Activated CD4-positive, alpha-beta T cell treated with anti-CD3 and anti-CD28 coated beads, Interleukin-2, Interleukin-6, amounts not matched to agents 100 ng/mL and 50 ng/mL, durations not matched to agents 16 hours and 8 hours (primary cell): ENCODE measurements at regions not wholly inside any gene's neighbourhood (a gene's known extent, or its start where the extent isn't known, plus 50 kb on each side); places are given as distances from the start of the nearest gene placed in this dataset.

Experiments used
- DNase-seq: peaks from one replicate; pipeline ENCODE4 v3.0.0-alpha.2; 2020

DNA sequence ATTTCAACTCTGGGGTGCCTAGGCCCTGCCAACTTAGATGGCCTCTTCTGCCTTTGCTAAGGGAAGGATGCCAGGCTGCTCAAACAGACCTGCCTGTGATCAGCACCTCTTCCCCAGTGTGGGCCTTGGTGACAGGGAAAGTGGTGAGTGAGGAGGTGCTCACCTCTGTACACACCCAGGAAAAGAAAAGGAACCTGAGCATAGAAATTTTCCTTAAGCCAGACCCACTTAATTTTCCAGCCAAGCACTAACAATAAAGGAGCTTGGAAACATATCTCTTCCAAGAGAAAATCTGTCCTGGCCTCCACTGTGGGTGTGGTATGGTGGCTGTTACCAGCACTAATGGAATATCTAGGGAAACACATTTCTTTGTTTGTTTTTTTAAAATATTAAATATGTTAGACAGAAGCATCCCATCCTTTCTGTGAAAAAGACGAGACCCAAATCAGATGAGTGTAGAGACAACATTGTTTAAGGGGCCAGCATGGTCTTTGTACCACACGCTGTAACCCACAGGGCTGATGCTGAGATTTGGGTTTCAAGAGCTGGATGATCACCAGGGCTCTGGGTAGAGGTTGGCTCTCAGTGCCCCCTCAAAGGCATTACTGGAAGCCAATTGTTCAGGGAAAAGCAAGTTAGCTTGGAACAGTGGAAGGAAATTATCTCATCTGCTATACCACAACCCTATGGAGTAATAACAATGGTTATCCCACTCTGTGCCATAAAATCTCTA lies 472.2 kb downstream of the INSC start:
- DNase-seq: no peak

DNA sequence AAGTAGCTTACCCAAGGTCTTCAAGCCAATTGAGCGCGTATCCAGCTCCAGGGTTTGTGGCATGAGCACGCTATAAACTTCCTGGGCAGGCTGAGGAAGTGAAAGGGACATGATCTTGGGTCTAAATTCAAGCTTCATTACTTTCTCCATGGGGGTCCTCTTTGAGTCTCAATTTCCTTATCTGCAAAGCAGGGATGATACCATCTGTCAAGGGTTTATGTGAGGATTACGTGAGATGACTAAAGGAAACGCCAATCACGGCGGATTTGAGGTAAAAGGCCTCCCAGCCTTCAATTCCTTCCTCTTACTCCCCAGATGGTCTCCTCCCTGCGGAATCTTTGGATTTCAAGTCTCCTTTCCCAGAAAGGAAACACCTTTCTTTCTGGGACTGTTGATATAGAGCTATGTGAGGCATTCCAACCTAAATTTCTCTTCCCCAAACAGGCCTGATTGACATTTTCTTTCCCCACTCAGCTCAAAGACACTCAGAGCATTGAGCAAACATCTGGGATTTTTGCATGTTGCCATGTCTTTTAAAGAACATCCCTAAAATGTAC lies 474.4 kb downstream of the INSC start:
- DNase-seq: no peak

GRCh38 chr11:15590132-15590531 lies 475.4 kb downstream of the INSC start:
- DNase-seq: no peak

DNA sequence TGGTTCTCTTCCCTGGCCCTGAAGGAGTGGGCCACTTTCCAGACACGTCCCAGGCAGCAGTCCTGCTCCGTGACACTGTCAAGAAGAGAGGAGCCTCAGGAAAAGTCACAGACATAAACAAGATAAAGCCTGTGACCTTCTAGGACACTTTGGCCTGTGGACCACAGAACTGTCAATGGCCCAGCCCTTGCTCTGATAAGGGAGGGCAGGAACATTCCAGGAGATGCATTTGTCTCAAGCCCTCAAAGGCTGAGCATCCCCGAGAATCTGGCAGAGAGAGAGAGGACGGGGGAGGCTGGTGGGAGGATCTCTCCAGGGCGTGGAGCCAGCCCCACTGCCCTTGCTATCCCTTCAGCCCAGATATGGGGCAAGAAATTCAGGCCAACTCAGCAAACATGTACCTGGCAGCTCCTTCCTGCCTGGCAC lies 476.4 kb downstream of the INSC start:
- no peak for DNase-seq

DNA sequence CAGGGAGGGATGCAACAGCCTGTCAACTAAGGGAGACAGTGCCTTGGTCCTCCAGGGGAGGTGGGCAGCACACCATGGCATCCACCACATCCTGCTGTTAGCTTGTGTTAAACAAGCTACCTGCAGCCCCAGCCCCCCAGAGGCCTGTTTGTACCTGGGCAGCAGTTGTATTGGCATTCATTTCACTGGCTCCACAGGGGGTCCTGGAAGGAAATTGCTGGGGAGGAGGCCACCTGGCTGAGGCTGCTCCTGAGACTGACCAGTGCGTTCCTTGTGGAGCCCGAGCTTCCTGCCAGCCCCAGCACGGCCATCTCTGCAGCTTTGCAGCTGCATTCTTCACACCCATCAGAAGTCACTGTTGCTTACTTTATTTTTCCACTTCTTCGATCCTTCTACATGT lies 479.9 kb downstream of the INSC start:
- DNase-seq: no peak

GRCh38 chr11:15599376-15599775 lies 484.7 kb downstream of the INSC start:
- no peak for DNase-seq

DNA sequence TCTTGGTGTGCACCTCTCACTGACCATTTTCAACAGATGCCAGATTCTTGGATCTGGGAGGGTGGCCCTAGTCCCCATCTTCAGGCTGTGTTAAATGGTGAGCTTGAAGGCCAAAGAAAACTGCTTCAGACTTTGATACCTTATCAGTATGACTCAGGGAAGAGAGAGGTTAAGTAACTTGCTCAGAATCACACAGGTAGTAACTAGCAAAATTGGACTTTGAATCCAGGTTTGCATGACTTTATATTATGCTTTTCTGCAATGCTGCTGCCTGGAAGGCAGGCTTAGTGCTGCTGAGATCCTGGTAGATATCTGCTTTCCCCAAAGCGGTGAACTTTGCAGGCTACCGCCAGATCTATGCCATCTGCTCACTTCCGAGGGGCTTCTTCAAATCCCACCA lies 487.3 kb downstream of the INSC start:
- DNase-seq: no peak

GRCh38 chr11:15602785-15603567 lies 488.3 kb downstream of the INSC start:
- no peak for DNase-seq

DNA sequence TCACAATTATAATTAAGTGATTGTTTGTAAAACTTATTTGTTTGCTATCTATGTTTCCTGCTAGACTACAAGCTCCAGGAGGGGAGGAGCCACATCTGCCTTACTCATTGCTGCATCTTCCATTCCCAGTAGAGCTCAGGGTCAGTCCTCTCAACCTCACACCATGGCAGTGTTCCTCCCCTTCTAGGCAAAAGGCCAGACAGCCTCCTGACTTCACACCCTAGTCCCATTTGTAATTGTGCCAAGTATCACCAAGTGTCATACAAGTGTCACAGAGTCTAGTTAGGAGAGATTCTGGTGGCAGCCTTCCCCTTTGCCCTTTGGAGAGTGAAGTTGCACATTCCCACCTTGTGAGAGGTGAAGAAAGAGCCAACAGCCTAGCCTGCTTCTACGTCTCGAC lies 490.4 kb downstream of the INSC start:
- no peak for DNase-seq

- DNase-seq: no peak
These were observed 492.8 kb downstream of the INSC start for GRCh38 chr11:15607361-15608036.

DNA sequence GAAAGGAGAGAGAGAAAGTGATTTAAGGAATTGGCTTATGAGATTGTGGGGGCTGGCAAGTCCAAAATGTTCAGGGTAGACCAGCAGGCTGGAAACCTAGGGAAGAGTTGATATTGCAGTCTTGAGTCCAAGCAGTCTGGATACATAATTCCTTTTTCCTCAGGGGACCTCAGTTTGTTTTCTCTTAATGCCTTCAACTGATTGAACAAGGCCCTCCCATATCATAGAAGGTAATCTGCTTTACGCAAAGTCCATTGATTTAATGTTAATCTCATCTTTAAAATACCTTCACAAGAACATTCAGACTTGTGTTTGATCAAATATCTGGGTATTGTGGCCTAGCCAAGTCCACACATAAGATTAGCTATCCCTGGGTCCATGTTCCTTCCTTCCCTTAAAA lies 494.7 kb downstream of the INSC start:
- DNase-seq: no peak

DNA sequence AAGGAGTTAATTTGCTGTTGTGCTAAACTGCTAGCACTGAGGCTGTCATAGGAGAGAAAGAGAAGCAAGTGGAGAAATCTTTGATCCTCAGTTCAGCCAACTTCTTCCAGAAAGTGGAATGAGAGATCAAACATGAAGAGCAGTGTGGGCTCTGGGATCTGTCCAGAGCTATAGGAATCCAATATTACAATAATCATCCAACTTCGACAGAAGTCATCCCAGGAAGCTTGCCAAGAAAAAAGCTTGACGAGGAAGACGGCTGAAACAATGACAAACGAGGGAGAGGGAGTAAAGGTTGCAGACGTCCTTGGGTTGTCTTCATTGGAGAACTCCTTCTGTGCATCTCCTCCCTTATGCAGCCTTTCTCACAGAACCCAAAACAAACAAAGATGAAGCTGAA lies 496.2 kb downstream of the INSC start:
- DNase-seq: no peak

GRCh38 chr11:15613251-15613650 lies 498.5 kb downstream of the INSC start:
- no peak for DNase-seq

GRCh38 chr11:15613789-15614188 lies 499.1 kb downstream of the INSC start:
- no peak for DNase-seq

DNA sequence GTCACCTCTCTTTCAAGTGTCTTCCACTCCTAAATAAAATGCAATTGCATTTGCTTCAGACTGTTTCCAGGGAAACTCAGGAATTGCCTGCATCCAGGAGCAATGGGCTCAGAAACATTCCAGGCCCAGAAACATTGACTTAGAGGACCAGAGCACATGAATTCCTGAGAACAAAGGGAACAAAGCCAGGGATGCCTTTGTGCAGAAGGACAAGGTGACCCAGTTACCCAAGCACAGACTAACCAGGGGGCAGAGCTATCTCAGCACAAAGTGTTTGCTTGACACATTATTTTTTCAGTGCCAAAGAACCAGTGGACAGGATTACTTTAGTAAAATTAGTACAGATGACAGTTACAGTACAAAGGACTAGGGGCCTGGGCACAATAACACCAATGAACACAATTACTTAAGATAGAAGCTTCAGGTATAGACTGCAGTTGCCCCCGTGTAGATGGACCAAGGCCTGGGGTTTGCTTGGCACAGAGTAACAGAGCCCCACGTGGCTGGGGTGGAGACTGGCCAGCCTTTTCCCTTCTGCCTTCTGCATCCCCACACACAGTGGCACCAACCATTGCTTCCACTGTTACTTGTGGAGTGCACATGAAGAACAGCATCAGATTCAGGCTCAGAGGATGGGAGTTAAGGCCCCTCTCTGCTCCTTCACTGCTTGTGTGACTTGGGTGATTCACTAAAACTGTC lies 500.8 kb downstream of the INSC start:
- no peak for DNase-seq

DNA sequence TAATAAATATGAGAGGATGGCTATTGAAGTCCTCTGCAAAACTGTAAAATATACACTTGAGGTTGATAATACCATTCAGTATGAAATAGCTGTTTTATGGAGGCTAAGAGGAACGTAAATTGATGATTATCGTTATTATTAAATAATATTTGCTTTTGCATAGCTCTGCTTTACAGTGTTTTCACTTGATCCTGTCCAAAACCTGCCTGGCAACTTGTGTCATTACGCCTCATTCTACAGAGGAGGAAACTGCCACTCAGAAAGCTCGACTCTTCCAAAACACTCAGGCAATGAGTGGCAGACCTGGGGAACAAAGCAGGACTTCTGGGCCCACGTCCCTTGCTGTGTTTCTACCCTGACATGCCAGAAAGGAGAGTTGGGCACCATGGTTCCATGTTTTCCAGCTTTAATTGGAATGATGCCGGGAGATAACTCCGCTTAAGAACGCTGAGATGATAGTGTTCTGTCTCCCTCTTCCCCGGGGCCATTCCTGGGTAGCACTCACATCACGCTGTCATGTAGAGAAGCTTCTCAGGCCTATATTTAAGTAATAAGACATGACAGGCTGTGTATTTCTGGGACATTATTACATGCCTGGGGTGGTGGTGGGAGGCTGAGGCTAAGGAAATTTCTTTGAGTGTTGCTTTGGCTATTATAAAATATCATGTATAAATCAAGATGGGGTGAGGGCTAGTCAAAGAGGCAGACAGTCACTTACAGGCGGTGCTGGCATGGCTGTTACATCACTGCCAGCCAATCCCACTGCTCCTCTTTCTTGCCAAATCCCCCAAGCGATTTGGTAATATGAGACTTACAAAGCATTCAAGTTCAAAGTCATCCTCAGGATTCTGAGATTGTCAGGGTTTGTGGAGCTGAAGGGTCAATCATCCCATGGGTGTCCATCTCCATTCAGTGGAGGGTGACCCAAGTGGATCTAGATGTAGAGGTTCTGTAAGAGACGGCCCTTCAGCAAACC lies 501.7 kb downstream of the INSC start:
- DNase-seq: no peak

DNA sequence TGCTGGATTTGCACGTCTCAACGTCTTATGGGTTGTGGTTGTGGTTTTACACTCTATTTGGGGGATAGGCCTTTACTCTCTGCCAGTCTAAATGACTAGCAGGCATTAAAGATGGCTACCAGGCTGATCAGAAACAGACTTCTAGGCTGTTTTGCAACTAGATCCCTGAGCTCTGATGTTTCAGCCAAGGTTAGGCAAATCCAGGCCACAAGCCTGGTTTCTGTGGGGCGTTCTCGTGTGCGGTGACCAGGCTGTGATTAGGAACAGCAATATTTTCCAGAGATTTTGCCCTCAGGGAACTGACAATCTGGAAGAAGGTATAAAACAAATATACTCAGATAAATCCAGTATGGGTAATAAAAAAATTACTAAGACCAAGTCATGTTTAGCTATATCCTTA lies 502.4 kb downstream of the INSC start:
- no peak for DNase-seq

DNA sequence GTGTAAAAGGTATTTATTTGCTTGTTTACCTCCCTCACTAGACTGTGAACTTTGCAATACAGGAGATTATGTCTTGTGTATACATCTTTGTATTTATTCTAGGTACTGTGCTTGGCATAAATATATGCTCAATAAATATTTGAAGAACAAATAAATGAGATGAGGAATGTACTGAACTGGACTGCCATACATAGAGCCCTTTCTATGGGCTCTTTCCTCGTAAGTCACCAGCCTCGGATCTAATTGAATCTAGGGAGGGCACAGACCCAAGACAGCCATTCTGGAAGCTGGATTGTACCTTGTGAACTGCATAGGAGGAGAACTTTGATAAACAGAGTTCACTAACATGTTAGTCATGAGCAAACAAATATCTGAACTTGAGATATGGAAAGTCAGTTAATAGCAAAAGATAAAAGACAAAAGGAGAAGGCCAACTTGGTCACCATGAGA lies 503.9 kb downstream of the INSC start:
- DNase-seq: no peak

DNA sequence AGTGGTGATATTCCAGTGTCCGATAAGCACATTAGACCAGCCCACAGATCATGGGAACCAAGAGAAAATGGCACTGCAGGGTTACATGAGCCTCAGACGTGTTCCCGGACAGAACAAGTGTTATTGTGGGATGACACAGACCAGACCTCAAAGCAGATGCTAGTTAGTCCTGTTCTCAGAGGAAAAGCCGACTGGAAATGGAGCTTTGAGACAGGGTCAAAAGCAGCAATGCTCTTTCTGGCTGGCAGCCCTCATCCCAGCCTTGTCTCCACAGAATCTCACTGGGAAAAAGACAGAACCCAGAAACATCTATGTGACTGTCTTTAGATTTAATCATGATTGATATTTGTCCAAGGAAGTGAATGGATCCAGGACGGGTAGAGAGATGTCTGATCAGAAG lies 506.8 kb downstream of the INSC start:
- DNase-seq: no peak

DNA sequence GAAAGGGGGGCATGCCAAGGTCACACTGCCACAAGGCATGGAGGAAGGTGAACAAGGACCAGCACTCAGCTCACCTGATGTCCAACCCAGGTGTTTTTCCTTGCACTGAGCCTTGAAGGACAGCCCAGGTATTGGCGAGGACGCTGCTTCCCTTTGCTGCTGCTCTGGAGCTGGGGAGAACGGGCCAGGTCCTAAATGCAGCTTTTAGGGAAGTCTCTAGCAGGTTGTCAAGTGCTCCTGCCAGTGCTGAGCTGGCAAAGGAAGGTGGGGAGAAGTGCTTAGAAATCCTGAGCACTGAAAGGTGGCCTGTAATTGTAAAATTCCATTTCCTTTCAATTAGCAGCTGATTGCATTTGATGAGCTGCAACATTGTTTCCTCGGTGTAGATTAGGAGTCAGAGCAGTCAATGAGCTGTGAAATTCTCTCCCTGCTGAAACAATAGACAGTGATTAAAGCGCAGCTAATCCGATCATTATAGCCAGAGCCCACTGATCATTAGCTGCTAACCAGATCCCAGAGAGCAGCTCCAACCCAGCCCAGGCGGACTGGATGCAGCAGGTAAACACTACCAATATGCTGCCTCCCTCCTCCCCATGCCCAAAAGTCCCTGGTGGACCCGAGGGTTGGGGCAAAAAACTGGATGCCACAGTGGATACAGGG lies 507.6 kb downstream of the INSC start:
- no peak for DNase-seq

DNA sequence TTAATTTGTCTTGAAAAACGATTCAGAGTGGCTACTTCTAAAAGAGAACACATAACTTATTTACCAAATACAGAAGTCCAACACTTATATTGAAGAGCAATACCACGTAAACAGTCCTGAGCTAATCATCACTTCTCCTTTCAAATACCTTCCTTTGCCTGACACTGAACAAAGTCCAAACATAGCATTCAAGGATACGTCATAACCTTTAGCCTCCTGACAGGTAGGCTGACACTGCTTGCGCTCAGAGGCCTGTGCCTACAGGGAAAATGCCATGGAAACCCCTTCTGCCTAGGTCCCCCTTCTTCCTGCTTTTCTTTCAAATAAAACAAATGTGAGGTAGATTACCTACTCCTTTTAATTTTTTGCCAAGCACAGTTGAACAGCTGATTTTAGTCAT lies 510.0 kb downstream of the INSC start:
- DNase-seq: no peak
